ENCODE measurements at regions not wholly inside any gene's neighbourhood (a gene's known extent, or its start where the extent isn't known, plus 50 kb on each side); places are given as distances from the start of the nearest gene placed in this dataset.

DNA sequence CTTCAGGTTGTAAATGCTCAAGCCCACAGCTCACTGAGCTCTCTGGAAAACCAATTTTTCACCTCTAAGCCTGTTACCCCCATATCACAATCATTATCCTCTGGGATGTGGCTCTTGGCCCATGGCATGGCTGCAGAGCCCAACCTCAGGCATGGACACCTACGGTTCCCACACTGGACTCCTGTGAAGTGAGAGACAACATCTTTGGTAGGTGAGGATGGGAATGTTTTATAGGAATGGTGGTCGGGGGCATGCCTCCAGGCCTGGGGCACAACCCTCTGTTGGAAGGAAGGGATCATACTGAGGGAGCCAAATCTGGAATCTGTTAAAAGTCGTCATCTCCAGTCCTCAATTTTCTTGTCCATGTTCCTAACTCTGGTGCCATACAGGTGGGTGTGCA lies 179.1 kb downstream of the FOXD2 start:
- intact Hi-C loops (cut with DNase I, micrococcal nuclease) = no loop called here
- ATAC-seq (no peak), DNase-seq (no peak)

DNA sequence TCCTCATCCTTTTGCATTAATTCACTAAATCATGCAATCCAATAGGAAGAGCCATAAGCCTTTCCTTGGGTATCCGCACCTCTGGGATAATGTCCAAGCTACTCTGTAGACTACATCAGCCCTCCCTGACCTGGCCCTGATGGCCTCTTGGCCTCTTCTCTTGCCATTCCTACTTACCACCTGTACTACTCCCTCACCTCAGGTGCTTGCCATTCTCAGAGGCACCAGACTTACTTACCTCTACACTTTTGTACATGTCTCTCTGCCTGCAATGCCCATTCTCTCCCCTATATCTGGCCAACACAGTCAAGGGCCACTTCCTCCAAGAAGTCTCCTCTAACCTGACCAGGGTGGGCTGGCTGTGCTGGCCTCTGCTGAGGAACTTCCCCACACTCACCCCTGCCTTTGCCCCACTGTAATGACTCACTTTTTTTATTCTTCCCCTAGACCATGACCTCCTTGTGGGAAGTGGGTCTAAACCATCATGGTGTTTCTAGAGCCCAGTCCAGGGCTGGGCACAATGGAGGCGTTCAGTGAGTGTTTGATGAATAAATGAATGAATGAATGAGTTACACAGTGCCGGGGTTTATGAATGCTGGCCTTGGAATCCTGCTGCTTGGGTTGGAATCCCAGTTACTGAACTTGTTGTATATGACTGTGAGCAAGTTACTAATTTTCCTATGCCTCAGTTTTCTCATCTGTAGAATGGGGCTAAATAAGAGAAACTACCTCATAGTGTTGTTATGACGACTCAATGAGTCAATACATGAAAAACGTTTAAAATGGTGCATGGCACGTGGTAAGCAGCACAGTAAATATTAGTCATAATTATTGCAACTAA lies 179.8 kb downstream of the FOXD2 start:
- intact Hi-C loops (cut with DNase I, micrococcal nuclease) = no loop called here
- ATAC-seq = no peak
- DNase-seq = no peak

DNA sequence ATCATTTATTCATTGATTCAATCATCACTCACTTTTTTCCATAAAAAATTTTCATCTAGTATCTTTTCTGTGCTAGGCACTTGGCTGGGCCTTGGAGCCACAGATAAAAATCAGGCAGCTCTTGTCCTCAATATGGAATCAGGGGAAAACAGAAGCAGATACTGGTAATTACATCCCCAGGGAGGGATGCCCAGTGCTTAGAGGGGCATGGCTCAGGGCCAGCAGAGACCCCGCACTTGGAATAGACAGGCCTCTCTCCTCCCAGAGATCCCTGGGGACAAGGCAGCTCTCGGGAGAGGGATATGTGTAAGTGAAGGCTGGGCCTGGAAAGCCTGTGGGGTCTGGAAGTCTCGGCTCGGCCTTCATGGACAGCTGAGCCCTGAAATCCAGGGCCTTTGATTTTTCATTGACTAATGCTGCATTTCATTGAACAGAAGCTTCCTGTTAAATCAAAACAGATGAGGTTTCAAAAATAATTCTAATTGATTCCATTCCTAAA lies 180.4 kb downstream of the FOXD2 start:
- ATAC-seq (no peak), DNase-seq (no peak)
- intact Hi-C loops (cut with DNase I, micrococcal nuclease) = no loop called here

DNA sequence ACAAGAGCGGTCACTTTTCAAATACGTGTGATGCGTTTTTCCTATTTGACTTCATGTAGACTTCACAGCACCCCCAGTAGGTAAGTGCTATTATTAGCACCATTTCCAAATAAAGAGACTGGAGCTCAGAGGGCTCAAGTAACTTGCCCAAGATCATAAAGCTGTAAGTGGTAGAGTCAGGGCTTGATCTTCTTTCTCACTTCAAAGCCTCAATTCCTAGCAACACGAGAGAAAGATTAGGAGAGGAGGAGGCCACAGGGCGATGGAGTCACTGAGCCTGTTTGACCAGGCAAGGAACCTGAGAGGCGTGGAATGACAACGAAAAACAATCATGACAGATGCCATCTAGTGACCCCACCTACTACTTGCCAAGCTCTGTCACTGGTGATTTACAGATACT lies 181.0 kb downstream of the FOXD2 start:
- DNase-seq = no peak
- intact Hi-C loops (cut with DNase I, micrococcal nuclease) = no loop called here
- ATAC-seq = peak; percentile 80

DNA sequence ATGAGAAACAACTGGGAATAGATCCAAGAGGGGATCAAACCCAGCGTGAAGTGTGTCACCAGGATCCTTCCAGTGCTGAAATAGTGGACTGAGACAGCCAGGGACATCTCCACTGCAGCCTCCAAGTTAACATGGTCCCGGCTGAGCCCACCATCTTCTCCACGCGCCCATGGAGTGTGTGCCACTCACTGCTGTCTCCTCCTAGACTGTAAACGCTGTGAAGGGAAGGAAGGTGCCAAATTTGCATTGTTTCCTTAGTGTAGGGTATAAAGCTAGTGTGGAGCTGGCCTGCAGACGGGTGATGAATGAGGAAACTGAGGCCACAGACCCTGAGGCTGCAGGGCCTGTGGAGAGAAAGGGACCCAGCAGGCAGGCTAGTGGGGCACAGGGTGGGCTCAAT lies 183.6 kb downstream of the FOXD2 start:
- intact Hi-C loops (cut with DNase I, micrococcal nuclease) = no loop called here
- ATAC-seq (no peak), DNase-seq (no peak)

DNA sequence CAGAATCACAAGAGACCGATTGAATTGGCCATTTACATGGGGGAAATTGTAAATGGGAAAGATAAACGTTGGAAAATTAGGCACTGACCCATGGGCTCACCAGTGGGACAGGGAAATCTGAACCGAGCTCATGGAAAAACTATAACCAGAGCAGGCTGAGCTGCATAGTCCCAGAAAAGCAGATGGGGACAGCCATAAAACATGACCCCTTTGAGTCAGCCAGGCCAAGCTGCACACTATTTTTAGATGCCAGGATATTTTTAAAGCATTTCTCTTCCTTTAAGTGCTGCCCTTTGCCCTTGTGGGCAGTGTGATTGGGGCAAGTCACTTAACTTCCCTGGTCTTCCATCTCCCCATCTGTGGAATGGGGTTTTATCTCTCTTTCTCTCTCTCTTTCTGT lies 184.1 kb downstream of the FOXD2 start:
- intact Hi-C loops (cut with DNase I, micrococcal nuclease) = no loop called here
- ATAC-seq (no peak), DNase-seq (no peak)

DNA sequence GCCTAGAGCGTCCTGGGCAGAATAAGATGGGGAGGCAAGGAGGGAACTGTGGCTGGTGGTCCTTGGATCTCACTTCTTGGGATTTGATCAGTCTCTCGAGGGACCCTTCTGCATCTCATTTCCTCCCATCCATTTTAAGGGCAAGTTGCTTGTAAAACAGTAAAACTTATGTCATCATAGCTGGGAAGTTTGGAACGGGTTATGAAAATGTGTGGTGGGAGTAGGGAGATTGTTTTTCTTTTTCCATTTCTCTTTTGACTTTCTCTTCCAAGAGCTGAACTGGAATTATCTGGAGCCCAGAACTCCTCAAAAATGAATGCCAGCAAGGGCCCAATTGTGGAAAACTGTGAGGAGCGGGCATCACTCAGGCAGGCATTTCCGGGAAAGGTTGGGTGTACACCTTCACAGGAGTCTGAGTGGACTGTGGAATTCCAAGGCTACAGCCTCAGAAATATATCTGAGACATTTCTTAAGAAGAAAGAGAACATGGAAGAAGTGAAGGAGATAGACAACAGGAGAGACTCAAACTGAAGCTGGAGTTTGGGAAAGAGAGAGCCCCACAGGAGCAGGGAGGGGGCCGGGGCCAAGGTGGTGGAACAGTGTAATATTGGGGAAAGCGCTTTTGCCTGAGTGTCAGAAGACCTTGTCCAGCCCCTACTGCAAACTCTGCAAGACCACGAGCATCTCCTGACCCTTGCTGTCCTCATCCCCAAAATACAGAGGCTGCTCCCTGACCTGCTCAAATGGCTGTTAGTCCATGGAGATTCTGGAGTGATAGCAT lies 185.1 kb downstream of the FOXD2 start:
- DNase-seq (no peak), ATAC-seq (no peak)
- intact Hi-C loops (cut with DNase I, micrococcal nuclease) = no loop called here

DNA sequence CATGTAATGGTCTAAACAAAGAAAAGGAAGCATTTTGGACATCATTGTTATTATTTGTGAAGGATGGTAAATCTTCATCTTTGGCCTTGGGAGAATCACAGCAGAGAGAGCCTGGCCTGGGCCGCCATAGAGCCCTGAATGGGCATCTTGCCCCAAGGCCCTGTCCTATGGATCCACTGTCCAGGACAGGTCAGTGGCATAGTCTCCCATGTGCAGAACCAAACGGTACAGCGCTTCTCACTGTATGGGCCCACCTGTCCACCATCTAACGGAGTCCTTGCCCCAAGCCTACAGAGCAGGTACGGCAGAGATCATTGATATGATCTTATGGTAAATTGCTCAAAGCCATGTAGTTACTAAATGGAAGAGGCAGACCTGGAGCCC lies 185.7 kb downstream of the FOXD2 start:
- intact Hi-C loops (cut with DNase I, micrococcal nuclease) = no loop called here
- ATAC-seq = no peak
- no peak for DNase-seq

DNA sequence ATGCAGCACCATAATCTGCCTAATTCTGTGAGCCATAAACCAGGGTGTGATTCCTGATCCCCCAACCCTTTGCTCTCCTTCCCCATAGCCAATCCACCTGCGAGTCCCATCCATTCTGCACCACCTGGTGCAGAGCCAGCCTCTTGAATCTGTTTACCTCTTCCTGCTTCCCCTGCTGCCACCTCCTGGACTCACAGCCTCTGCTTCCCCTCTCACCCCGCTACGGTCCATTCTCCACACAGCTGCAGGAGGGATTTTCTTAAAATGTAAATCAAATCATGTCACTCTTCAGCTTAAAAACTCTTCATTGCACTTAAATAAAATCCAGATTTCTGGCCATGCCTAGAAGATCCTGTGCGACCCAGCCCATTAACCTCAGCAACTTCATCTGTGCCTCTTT lies 186.7 kb downstream of the FOXD2 start:
- intact Hi-C loops (cut with DNase I, micrococcal nuclease) = no loop called here
- peak; percentile 97 for ATAC-seq

DNA sequence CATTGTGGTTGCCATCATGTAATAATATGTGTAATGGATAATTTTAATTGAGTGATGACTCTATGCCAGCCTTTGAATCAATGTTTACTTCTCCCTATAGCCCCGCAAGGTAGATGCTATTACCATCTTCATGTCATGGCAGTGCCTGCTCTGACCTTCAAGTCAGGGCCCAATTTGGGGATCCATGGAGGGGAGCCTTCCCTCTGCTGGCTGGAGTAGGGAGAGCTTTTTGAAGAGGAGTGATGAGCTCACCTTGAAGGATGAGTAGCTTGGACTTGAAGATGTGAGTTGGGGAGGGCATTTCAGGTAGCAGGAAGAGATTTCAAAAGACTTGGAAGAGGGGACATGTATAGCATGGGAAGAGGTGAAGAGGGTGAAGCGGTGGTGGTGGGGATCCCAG lies 189.2 kb downstream of the FOXD2 start:
- ATAC-seq (no peak), DNase-seq (no peak)
- intact Hi-C loops (cut with DNase I, micrococcal nuclease) = no loop called here

More for the DNA sequence above, 186.7 kb downstream of the FOXD2 start:
- peak; percentile 65 to 70 for DNase-seq

DNA sequence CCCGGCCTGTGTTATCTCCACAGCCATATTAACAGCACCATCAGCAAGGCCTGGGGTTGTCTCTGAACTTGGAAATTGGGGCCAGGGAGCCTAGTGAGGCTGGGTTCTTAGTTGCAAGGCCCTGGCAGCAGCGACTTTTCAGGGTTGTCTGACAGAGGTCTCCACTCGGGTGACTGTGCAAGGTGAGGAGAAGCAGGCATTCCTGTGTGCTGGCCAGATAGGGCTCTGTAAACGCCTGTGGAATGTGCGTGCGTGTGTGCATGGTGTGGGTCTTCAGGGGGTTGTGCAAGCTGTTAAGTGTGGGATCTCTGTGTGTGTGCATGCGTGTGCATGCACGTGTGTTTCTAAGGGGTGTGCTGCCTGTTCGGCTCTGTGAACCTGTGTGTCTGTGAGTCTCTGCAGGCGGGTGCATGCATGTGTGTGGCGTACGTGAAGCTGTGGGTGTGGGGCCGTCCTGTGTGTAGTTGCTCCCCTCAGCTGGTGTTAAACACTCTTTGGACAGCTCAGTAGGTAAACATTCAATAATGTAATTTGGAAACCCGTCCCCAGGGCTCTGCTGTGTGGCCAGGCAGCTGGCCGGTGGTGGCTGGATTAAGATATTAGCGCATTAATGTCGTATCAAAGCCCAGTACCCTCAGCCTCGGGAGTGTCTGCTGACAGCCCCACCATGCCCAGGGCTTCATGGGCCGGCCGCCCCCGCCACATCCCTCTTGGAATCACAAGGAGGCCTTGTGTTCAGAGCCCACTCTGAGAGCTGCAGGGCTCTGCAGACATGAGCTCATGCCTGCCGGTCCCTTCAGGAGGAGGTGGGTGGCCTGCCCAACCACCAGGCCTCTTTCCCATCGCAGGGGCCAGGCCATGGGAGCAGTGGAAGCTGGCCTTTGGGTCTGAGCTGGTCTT lies 189.9 kb downstream of the FOXD2 start:
- DNase-seq = no peak
- intact Hi-C loops (cut with DNase I, micrococcal nuclease) = no loop called here
- no peak for ATAC-seq

DNA sequence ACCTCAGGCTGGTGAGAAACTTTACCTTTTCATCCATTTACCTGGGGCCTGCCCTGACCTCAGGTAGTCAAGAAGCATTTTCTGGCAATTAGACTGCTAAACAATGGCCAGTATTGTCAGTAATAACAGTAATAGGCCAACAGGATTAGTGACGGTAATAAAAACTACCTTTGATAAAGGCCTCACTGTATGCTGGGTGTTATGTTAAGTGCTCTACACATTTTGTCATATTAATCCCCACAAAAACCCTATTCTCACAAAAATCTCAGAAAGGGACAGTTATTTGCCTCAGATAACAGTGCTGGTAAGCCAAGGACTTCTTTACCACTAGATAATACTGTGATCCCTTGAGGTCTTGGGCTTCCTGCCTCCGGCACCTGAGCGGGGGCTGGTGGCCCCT lies 191.4 kb downstream of the FOXD2 start:
- intact Hi-C loops (cut with DNase I, micrococcal nuclease) = no loop called here
- ATAC-seq (no peak), DNase-seq (no peak)

DNA sequence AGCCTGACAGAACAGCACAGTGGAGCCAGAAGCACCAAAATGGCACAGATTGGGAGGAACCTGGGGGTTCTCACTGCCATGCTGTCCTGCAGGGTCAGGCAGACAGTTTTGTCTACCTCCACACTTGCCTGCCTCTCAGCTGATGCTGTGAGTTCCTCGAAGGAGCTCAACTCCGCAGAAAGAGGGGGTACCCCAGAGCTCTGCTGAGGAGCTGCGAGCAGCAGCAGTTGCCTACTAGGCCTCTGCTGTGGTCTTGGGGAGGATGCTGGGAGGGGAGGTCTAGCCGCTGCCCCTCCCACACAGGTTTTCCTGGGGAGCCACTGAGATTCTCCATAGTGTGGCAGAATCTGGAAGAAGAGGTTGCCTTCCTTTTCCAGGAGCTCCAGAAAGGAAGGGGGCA lies 192.5 kb downstream of the FOXD2 start:
- intact Hi-C loops (cut with DNase I, micrococcal nuclease) = no loop called here
- ATAC-seq (no peak), DNase-seq (no peak)

DNA sequence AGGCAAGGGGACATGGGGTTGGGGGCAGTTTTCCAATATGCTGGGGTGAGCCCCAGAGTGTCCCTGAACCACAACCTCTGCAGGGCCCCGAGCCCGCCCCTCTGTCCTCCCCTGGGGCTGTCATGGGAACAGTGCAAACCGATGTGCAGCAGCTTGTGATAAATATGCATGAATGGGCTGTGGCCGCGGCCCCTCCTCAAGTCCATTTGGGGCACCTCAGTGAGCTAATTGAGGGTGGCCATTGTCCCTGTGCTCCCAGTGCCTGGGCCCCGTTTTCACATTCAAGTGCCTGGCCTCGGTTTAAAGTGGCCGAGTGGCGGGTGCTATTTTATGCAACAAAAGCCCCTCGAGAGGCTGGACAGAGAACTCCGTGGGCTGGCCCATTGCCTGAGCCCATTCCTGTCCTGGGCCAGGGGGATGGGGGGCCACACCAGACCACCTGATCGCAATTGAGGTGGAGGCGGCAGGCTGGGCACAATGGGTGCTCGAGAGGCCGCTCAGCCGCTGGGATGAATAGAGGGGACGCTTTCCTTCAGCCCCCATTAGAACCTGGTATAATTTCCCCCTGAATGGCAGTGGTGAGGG lies 193.7 kb downstream of the FOXD2 start:
- ATAC-seq = no peak
- no peak for DNase-seq
- intact Hi-C loops (cut with DNase I, micrococcal nuclease) = no loop called here

DNA sequence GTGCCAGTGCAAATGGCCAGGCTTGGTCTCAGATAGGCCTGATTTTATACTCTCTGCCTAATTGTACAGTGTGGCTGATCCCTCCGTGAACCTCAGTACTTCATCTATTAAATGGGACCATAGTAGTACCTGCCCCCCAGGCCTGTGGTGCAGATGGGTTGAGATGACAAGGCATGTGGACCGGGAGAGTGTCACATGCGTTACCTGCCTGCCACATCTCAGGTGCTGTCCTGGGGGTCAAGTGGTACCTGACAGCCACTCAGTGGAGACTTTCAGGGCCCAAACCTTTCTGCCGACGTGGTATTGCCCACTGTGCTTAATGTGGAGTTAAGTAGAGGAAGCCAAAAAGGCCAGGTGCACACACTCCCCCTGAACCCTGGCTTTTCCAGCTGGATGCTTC lies 197.3 kb downstream of the FOXD2 start:
- no peak for ATAC-seq
- intact Hi-C loops (cut with DNase I, micrococcal nuclease) = no loop called here
- no peak for DNase-seq

DNA sequence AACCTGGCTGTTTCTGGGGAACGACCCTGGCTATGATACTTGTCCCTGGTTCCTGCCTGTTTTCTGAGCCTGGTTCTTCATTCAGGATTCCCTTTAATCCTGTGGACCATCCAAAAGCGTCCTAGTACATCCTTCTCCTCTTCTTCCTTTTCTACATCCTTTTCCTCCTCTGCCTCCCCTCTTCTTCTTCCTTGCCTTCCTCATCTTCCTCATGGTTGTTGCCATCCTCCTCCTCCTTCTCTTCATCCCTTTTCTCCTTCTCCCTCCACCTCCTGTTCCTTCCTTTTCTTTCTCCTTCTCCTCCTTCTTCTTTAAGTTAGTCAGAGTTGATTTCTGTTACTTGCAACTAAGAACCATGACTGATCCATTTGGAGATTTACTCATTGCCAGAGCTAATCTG lies 197.8 kb downstream of the FOXD2 start:
- intact Hi-C loops (cut with DNase I, micrococcal nuclease) = no loop called here
- ATAC-seq = no peak

DNA sequence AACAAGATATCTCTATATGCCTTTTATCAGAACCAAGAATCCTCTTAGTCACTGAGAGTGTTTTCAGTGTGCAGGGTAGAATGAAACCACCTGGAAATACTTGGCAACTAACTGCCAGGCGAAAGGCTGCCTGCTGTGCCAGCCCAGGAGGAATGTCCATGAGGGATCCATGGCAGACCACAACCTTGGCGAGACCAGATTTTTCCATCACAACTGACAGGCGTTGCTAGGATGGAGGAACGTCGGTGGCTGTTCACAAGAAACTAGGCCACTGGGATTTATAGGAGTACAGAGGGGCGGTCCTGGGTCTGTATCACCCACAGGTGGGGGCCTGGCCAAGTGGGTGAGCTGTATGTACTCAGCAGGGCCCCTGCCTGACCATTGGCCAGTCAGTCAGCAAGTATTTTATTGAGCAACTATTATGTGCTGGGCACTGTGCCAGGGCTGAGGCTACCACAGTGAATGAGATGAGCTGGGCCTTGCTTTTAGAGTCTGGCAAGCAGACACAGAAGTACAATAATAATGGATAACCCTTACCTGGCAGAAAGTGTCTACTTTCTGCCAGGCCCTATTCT lies 199.4 kb downstream of the FOXD2 start:
- intact Hi-C loops (cut with DNase I, micrococcal nuclease) = no loop called here
- ATAC-seq (peak; percentile 27), DNase-seq (no peak)

More for the DNA sequence above, 197.8 kb downstream of the FOXD2 start:
- DNase-seq = no peak

DNA sequence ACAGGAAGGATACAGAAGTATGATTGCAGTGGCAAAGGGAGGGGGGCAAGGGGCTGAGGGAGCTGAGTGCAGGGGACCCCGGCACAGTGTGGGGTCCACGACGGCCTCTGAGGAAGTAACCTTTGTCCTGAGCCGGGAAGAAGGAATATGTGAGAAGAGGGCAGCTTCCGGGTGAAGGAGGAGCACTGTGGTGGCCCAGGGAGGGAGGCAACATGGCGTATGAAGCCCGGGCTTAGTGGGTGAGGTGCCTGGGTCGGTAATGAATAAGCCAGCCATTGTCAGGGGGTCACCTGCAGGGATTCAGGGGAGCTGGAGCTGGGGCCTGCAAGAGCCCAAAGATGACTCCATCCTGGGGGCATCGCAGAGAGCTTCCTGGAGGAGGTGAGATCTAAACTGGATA lies 200.4 kb downstream of the FOXD2 start:
- ATAC-seq (peak; percentile 66), DNase-seq (peak in 1 of 2 donors; percentile 16)
- intact Hi-C loops (cut with DNase I, micrococcal nuclease) = no loop called here

DNA sequence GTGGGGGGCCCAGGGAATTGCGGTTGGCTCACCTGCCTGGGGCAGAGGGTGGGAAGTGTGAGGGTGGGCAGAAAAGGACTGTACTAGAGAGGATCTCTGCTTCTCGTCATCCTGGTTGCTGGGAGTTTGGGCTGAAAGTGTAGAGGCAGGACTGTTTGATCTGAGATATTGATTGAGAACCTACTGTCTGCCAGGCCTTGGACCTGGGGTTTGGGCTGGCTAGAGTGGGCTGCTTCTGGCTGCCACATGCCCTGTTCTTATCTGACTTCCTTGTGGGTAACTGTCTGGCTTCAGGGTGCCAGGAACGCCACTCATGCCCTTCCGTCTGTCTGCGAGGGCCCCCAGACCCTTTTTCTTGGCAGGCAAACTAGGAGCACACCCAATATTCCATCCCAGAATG lies 200.9 kb downstream of the FOXD2 start:
- ATAC-seq (no peak), DNase-seq (peak in 1 of 2 donors; percentile 7)
- intact Hi-C loops (cut with DNase I, micrococcal nuclease) = no loop called here
